ENCODE measurements at regions not wholly inside any gene's neighbourhood (a gene's known extent, or its start where the extent isn't known, plus 50 kb on each side); places are given as distances from the start of the nearest gene placed in this dataset.

GRCh38 chr5:88503406-88503805, 234.8 kb upstream of the TMEM161B start:
- no peak for TF ChIP-seq CTCF (IDR thresholded peaks at IDR 0.05; ENCODE audit: borderline replicate concordance, extremely low read depth, low read length, poor library complexity, severe bottlenecking)
- no peak for TF ChIP-seq EZH2 (IDR thresholded peaks at IDR 0.05; ENCODE audit: borderline replicate concordance, low read depth, low read length, severe bottlenecking)

All from DND-41 (cell line).